DND-41 (cell line): ENCODE measurements at regions not wholly inside any gene's neighbourhood (a gene's known extent, or its start where the extent isn't known, plus 50 kb on each side); places are given as distances from the start of the nearest gene placed in this dataset.

Experiments used
- ATAC-seq: fragments of 200-7000 bp; cut with Tn5 transposase; 3 replicates; pipeline ENCODE4 v1.9.1; 2021; ENCODE audit warnings: low read depth; ENCODE audit not compliant: insufficient read depth
- DNase-seq: peaks from one replicate; pipeline ENCODE4 v3.0.0-alpha.2; 2020
- H2AFZ ChIP-seq: 2 replicates; pipeline ENCODE4 v1.6.0; 2012; ENCODE audit warnings: low read depth, low read length
- H3K27ac ChIP-seq: 2 replicates; pipeline ENCODE4 v1.5.1; 2012; ENCODE audit warnings: low read length, inconsistent platforms
- H3K27me3 ChIP-seq: fragments of 200-600 bp; sonication (generic); 2 replicates; pipeline ENCODE4 v1.6.0; 2012; ENCODE audit warnings: low read length, mild to moderate bottlenecking, inconsistent platforms; ENCODE audit not compliant: insufficient read depth, poor library complexity
- H3K36me3 ChIP-seq: 2 replicates; pipeline ENCODE4 v1.5.1; 2012; ENCODE audit warnings: low read length, inconsistent platforms; ENCODE audit not compliant: insufficient read depth
- H3K4me1 ChIP-seq: 2 replicates; pipeline ENCODE4 v1.5.1; 2012; ENCODE audit warnings: mild to moderate bottlenecking, low read length; ENCODE audit not compliant: insufficient read depth
- H3K4me2 ChIP-seq: 2 replicates; pipeline ENCODE4 v1.6.0; 2012; ENCODE audit warnings: mild to moderate bottlenecking, moderate library complexity, low read length, inconsistent platforms; ENCODE audit not compliant: insufficient read depth
- H3K4me3 ChIP-seq, 2 experiments: fragments of 200-600 bp in 1 of 2; shearing (Covaris generic) in 1 of 2; 2 replicates each; pipeline ENCODE4 v1.5.1; 2012 to 2016; ENCODE audit warnings: inconsistent platforms in 2 of 2, low read length in 2 of 2, mild to moderate bottlenecking in 2 of 2, low read depth in 1 of 2, moderate library complexity in 1 of 2
- H3K79me2 ChIP-seq: 2 replicates; pipeline ENCODE4 v1.6.0; 2012; ENCODE audit warnings: low read length, inconsistent platforms; ENCODE audit not compliant: insufficient read depth
- H3K9ac ChIP-seq: 2 replicates; pipeline ENCODE4 v1.6.0; 2012; ENCODE audit warnings: low read depth, mild to moderate bottlenecking, inconsistent platforms, low read length, moderate library complexity
- H3K9me3 ChIP-seq: 2 replicates; pipeline ENCODE4 v1.5.1; 2012; ENCODE audit warnings: low read length, moderate library complexity, mild to moderate bottlenecking, inconsistent platforms; ENCODE audit not compliant: insufficient read depth, severe bottlenecking
- H4K20me1 ChIP-seq: 2 replicates; pipeline ENCODE4 v1.6.0; 2012; ENCODE audit warnings: low read length; ENCODE audit not compliant: insufficient read depth
- EZH2 ChIP-seq: IDR thresholded peaks from 3 replicates; pipeline ENCODE4 v1.6.1; 2012; ENCODE audit warnings: borderline replicate concordance, low read depth, mild to moderate bottlenecking, moderate library complexity, low read length, inconsistent platforms; ENCODE audit not compliant: severe bottlenecking
- TF ChIP-seq, protein P1 (sequence below): IDR thresholded peaks from 2 replicates; pipeline ENCODE4 v1.5.1; 2012; ENCODE audit warnings: borderline replicate concordance, low read length, moderate library complexity, mild to moderate bottlenecking; ENCODE audit not compliant: poor library complexity, severe bottlenecking; ENCODE audit errors: extremely low read depth

DNA sequence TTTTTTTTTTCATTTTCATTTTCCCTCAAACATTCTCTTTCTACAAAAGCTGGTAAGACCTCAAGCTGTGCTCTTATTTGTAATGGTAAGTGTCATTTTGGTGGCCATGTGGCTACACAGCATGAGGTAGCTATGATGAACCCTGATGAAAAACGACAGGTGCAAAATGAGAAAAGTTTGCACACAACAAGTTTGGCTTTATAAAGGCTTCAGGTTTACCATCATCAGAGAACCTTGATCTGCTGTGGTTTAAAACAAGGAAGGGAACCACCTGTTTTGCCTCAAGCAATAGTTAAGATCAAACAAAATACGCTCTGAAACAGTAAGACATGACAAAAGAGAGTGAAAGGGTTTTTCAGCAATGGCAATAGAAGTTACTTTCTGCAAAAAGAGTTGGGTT is 1124.6 kb upstream of the ACO1 start:
- Histone ChIP-seq H3K4me1 (no peaks in the 10 kb centered on the region), H3K27me3 (no peaks in the 10 kb centered on the region), H2AFZ (no peak overlapping the region), H3K79me2 (no peaks in the 10 kb centered on the region), H3K27ac (no peak overlapping the region), H3K9me3 (no peaks in the 10 kb centered on the region), H3K4me2 (no peak overlapping the region), H4K20me1 (no peaks in the 10 kb centered on the region), H3K4me3 (no peak overlapping the region), H3K36me3 (no peaks in the 10 kb centered on the region), H3K9ac (no peak overlapping the region)
- no peak for DNase-seq
- no peak for TF ChIP-seq EZH2
- TF ChIP-seq, protein P1, sequence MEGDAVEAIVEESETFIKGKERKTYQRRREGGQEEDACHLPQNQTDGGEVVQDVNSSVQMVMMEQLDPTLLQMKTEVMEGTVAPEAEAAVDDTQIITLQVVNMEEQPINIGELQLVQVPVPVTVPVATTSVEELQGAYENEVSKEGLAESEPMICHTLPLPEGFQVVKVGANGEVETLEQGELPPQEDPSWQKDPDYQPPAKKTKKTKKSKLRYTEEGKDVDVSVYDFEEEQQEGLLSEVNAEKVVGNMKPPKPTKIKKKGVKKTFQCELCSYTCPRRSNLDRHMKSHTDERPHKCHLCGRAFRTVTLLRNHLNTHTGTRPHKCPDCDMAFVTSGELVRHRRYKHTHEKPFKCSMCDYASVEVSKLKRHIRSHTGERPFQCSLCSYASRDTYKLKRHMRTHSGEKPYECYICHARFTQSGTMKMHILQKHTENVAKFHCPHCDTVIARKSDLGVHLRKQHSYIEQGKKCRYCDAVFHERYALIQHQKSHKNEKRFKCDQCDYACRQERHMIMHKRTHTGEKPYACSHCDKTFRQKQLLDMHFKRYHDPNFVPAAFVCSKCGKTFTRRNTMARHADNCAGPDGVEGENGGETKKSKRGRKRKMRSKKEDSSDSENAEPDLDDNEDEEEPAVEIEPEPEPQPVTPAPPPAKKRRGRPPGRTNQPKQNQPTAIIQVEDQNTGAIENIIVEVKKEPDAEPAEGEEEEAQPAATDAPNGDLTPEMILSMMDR = no peak
- no peak for ATAC-seq

DNA sequence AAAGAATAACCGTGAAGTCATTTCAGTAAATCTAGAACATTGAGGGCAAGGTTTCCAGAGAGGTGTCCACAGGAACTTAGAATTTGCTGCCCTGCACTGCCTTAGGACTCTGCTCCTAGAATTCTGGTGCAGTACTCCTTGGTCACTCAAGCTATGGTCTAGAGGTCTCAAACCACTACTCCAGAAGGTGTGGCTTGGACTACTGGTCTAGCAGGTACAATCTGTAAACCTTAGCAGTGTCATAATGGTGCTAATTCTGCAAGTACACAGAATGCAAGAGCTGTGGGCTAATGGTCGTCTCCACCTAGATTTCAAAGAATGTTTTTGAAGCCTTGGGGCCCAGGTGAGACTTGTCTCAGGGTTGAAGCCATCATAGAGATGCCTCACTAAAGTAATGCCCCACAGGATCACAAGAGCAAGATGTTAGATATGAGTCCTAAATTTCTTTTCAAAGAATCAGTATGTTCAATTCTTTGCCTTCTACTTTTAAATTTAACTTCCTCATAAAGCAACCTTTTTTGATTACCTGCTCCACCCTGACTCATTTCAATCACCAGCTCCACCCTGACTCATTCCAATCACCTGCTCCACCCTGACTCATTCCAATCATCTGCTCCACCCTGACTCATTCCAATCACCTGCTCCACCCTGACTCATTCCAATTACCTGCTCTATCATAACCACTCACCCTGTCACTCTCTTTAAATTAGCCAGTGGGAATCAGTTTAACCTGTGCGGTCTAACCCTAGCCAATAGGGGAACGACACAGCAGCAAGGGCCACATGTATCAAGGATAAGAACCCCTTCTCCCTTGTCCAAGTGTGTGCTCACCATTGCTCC is 1111.8 kb upstream of the ACO1 start:
- H3K4me1 ChIP-seq = no peaks in the 10 kb centered on the region
- H3K4me2 ChIP-seq = no peak overlapping the region
- H3K4me3 ChIP-seq = no peak overlapping the region
- no peak overlapping the region for H3K9ac ChIP-seq
- H3K27me3 ChIP-seq = no peaks in the 10 kb centered on the region
- TF ChIP-seq, protein P1 = no peak
- TF ChIP-seq EZH2 = no peak
- H2AFZ ChIP-seq = no peak overlapping the region
- no peaks in the 10 kb centered on the region for H4K20me1 ChIP-seq
- no peaks in the 10 kb centered on the region for H3K9me3 ChIP-seq
- ATAC-seq (no peak), DNase-seq (no peak)
- H3K79me2 ChIP-seq = no peaks in the 10 kb centered on the region
- H3K27ac ChIP-seq = no peak overlapping the region
- H3K36me3 ChIP-seq = no peaks in the 10 kb centered on the region

DNA sequence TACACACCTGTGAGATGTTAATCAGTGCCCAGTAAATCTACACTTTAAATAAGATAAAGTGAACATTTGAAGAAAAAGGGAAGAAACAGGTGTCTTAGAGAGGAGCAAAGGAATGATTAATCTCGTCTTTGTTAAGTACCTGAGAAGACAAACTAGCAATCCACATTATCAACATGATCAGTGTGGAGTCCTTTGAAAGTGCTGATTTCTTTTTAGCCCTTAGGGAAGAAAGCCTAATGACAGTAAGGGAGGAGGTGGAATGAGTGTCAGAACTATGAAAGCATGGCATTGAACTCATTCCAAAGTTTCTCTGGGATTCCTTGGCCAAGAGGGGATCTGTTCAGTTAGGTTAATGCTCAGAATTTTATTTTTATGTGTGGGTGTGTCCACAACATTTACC is 1109.0 kb upstream of the ACO1 start:
- H3K27me3 ChIP-seq = no peaks in the 10 kb centered on the region
- H3K4me1 ChIP-seq = no peaks in the 10 kb centered on the region
- no peak for DNase-seq
- H3K9me3 ChIP-seq = no peaks in the 10 kb centered on the region
- no peaks in the 10 kb centered on the region for H4K20me1 ChIP-seq
- TF ChIP-seq EZH2 = no peak
- TF ChIP-seq, protein P1 = no peak
- H3K79me2 ChIP-seq = no peaks in the 10 kb centered on the region
- ATAC-seq = no peak
- no peak overlapping the region for H3K9ac ChIP-seq
- no peak overlapping the region for H3K27ac ChIP-seq
- H3K4me2 ChIP-seq = no peak overlapping the region
- H3K36me3 ChIP-seq = no peaks in the 10 kb centered on the region
- H3K4me3 ChIP-seq = no peak overlapping the region
- H2AFZ ChIP-seq = no peak overlapping the region
